ENCODE measurements at regions not wholly inside any gene's neighbourhood (a gene's known extent, or its start where the extent isn't known, plus 50 kb on each side); places are given as distances from the start of the nearest gene placed in this dataset.

- no peak for TF ChIP-seq POLR2A (IDR thresholded peaks at IDR 0.05; ENCODE audit: low read length)
- no peak for TF ChIP-seq NR3C1 (IDR thresholded peaks at IDR 0.05)
- no peak for TF ChIP-seq CTCF (IDR thresholded peaks at IDR 0.05)
- TF ChIP-seq MAZ (IDR thresholded peaks at IDR 0.05; ENCODE audit: borderline replicate concordance, low read depth, low read length), result no peak
- no peak for TF ChIP-seq MYC (IDR thresholded peaks at IDR 0.05; ENCODE audit: borderline replicate concordance, low read length)
- no peak for TF ChIP-seq REST (IDR thresholded peaks at IDR 0.05)
- no peak for TF ChIP-seq CHD2 (IDR thresholded peaks at IDR 0.05; ENCODE audit: low read length, partially characterized antibody)
- TF ChIP-seq USF2 (IDR thresholded peaks at IDR 0.05), result no peak
- TF ChIP-seq HDAC2 (IDR thresholded peaks at IDR 0.05), result no peak
- no peak for TF ChIP-seq SMC3 (IDR thresholded peaks at IDR 0.05)
- TF ChIP-seq BCL3 (IDR thresholded peaks at IDR 0.05), result no peak
- TF ChIP-seq HOXA7 (CRISPR knock-in tag; IDR thresholded peaks at IDR 0.05), result no peak
- no peak for TF ChIP-seq ESRRA (IDR thresholded peaks at IDR 0.05; ENCODE audit: borderline replicate concordance, low read length)
Measured at GRCh38 chr18:24802456-24802855, 342.0 kb downstream of the HRH4 start.

Measured in A549 (cell line).